B cell (primary cell): ENCODE measurements at regions not wholly inside any gene's neighbourhood (a gene's known extent, or its start where the extent isn't known, plus 50 kb on each side); places are given as distances from the start of the nearest gene placed in this dataset.

Experiments
- ATAC-seq: fragments of 200-7000 bp; cut with Tn5 transposase; one replicate; pipeline ENCODE4 v1.10.0; 2021; ENCODE audit warnings: low read depth, mild to moderate bottlenecking, moderate number of reproducible peaks, moderate library complexity
- CTCF ChIA-PET: fragments of 350-600 bp; sonication (Branson Sonifier 250); formaldehyde crosslinking; loops from one replicate; lab custom pipeline; 2021; ENCODE audit warnings: antibody characterized with exemption, inconsistent platforms; lab: Charles Lee
- POLR2A ChIA-PET: fragments of 350-600 bp; sonication (Branson Sonifier 250); formaldehyde crosslinking; loops from one replicate; lab custom pipeline; 2021; ENCODE audit warnings: antibody characterized with exemption; lab: Charles Lee
- DNase-seq: peaks from one replicate; pipeline ENCODE4 v3.0.0; 2013
- H2AFZ ChIP-seq: 2 replicates; pipeline ENCODE4 v1.6.1; 2012; ENCODE audit warnings: mild to moderate bottlenecking, low read depth, low read length; ENCODE audit not compliant: insufficient read depth, poor library complexity, severe bottlenecking
- H3K27ac ChIP-seq, 2 donors: 1 replicate in 1 of 2; 2 replicates in 1 of 2; pipeline ENCODE4 v1.5.1; 2012 to 2013; ENCODE audit warnings: low read length in 2 of 2, mild to moderate bottlenecking in 2 of 2, moderate library complexity in 1 of 2
- H3K27me3 ChIP-seq, 4 experiments: fragments of 200-600 bp in 1 of 4; sonication (generic) in 1 of 4; replicated peaks in 1 of 4; 1 replicate in 2 of 4; 2 replicates in 2 of 4; pipeline versions ENCODE4 v1.6.1 to v1.7.0; 2013 to 2016; ENCODE audit warnings: low read length in 3 of 4, mild to moderate bottlenecking in 2 of 4, mixed read lengths in 1 of 4, moderate library complexity in 1 of 4; ENCODE audit not compliant: insufficient read depth in 4 of 4, control insufficient read depth in 3 of 4; ENCODE audit errors: control extremely low read depth in 1 of 4
- H3K36me3 ChIP-seq, 2 experiments: replicated peaks in 1 of 2; 1 replicate in 1 of 2; 2 replicates in 1 of 2; pipeline versions ENCODE4 v1.6.1 to v1.7.1; 2013; ENCODE audit warnings: low read length in 1 of 2; ENCODE audit not compliant: insufficient read depth in 2 of 2, control insufficient read depth in 1 of 2; ENCODE audit errors: control extremely low read depth in 1 of 2, extremely low read depth in 1 of 2
- H3K4me1 ChIP-seq, 2 donors: fragments of 200-600 bp in 1 of 2; sonication (generic) in 1 of 2; 1 replicate in 1 of 2; 2 replicates in 1 of 2; pipeline versions ENCODE4 v1.5.1 to v1.6.1; 2013 to 2017; ENCODE audit warnings: low read length in 2 of 2; ENCODE audit not compliant: control insufficient read depth in 2 of 2, insufficient read depth in 2 of 2
- H3K4me2 ChIP-seq: replicated peaks from 2 replicates; pipeline ENCODE3; 2012; ENCODE audit warnings: mild to moderate bottlenecking, low read depth, low read length; ENCODE audit not compliant: poor library complexity, severe bottlenecking
- H3K4me3 ChIP-seq, 5 experiments: fragments of 200-600 bp in 1 of 5; sonication (generic) in 1 of 5; 1 replicate in 3 of 5; 2 replicates in 2 of 5; pipeline versions ENCODE4 v1.5.1 to v1.7.0; 2011 to 2016; ENCODE audit warnings: low read length in 4 of 5, mild to moderate bottlenecking in 4 of 5, low read depth in 2 of 5, control low read depth in 1 of 5, moderate library complexity in 1 of 5; ENCODE audit not compliant: insufficient read depth in 1 of 5; ENCODE audit errors: control extremely low read depth in 1 of 5, extremely low read depth in 1 of 5
- H3K79me2 ChIP-seq: fragments of 200-600 bp; sonication (generic); one replicate; pipeline ENCODE4 v1.6.0; 2016; ENCODE audit warnings: low read length; ENCODE audit not compliant: control insufficient read depth, insufficient read depth
- H3K9ac ChIP-seq: fragments of 200-600 bp; sonication (generic); 2 replicates; pipeline ENCODE4 v1.6.1; 2017; ENCODE audit warnings: mild to moderate bottlenecking, low read length, moderate library complexity
- H3K9me3 ChIP-seq, 3 donors: one replicate each; pipeline versions ENCODE4 v1.6.1 to v1.7.1; 2013; ENCODE audit warnings: low read length in 2 of 3; ENCODE audit not compliant: control insufficient read depth in 2 of 3, insufficient read depth in 1 of 3; ENCODE audit errors: control extremely low read depth in 1 of 3
- H4K20me1 ChIP-seq: 2 replicates; pipeline ENCODE4 v1.6.0; 2012; ENCODE audit warnings: mild to moderate bottlenecking, low read length; ENCODE audit not compliant: insufficient read depth, control insufficient read depth, poor library complexity, severe bottlenecking
- H3K27ac Mint-ChIP-seq: one replicate; pipeline ENCODE4 v1.8.0; 2021; ENCODE audit warnings: mixed read lengths
- H3K27me3 Mint-ChIP-seq: one replicate; pipeline ENCODE4 v1.8.0; 2021; ENCODE audit warnings: mixed read lengths
- H3K4me1 Mint-ChIP-seq: one replicate; pipeline ENCODE4 v1.8.0; 2021; ENCODE audit warnings: mixed read lengths
- H3K4me3 Mint-ChIP-seq: one replicate; pipeline ENCODE4 v1.8.0; 2021; ENCODE audit warnings: mixed read lengths
- H3K9me3 Mint-ChIP-seq: one replicate; pipeline ENCODE4 v1.8.0; 2022; ENCODE audit warnings: mixed read lengths; ENCODE audit not compliant: insufficient read depth
- CTCF ChIP-seq: fragments of 200-600 bp; IDR thresholded peaks from one replicate; pipeline ENCODE4 v1.8.0; 2022; ENCODE audit warnings: antibody characterized with exemption, mild to moderate bottlenecking
- EZH2 ChIP-seq: IDR thresholded peaks from 2 replicates; pipeline ENCODE4 v1.6.1; 2012; ENCODE audit warnings: borderline replicate concordance, low read depth, mild to moderate bottlenecking, moderate library complexity, low read length; ENCODE audit not compliant: insufficient read depth, poor library complexity, severe bottlenecking
- WGBS: methylation state at CpG from one replicate; pipeline ENCODE4 v1.1.5; 2013; ENCODE audit warnings: missing lambda C conversion rate; ENCODE audit not compliant: insufficient coverage; 5-methylcytosine and 5-hydroxymethylcytosine counted together
- intact Hi-C: fragments of 100-400 bp; cut with micrococcal nuclease; formaldehyde crosslinking; loops from one replicate; pipeline ENCODE4 v1.10.0; 2022

GRCh38 chr12:93151079-93151762, 222.1 kb upstream of the EEA1 start:
- H3K27me3 ChIP-seq = no peaks in the 10 kb centered on the region
- H3K27ac Mint-ChIP-seq = no peak overlapping the region
- no peaks in the 10 kb centered on the region for H3K4me1 Mint-ChIP-seq
- H3K9ac ChIP-seq = no peak overlapping the region
- H3K36me3 ChIP-seq = no peaks in the 10 kb centered on the region
- no peak overlapping the region for H3K4me3 ChIP-seq
- H3K4me3 Mint-ChIP-seq = no peak overlapping the region
- no peak overlapping the region for H3K27ac ChIP-seq
- H3K4me1 ChIP-seq = no peaks in the 10 kb centered on the region
- H3K79me2 ChIP-seq = no peaks in the 10 kb centered on the region
- POLR2A ChIA-PET = no interaction called here
- H3K9me3 ChIP-seq = no peaks in the 10 kb centered on the region
- intact Hi-C loops = no loop called here
- WGBS = 92% methylated on average over 1 of the region's 5 CpGs
- H3K27me3 Mint-ChIP-seq = no peaks in the 10 kb centered on the region
- DNase-seq = no peak
- no peak for ATAC-seq
- H3K4me2 ChIP-seq = no peak overlapping the region
- TF ChIP-seq EZH2 (no peak), CTCF (no peak)
- peaks cover 2% of the 10 kb centered on the region for H3K9me3 Mint-ChIP-seq
- CTCF ChIA-PET = no interaction called here
- no peaks in the 10 kb centered on the region for H4K20me1 ChIP-seq
- H2AFZ ChIP-seq = no peak overlapping the region

GRCh38 chr12:93152617-93153016, 223.5 kb upstream of the EEA1 start:
- ChIA-PET POLR2A (no interaction called here), CTCF (interaction anchor here (0.7 kb wide), 1 partner anchor 175 kb away, joined by 3 read pairs; no protein-coding TSS in a partner anchor)
- H3K4me2 ChIP-seq = no peak overlapping the region
- Mint-ChIP-seq H3K4me1 (no peaks in the 10 kb centered on the region), H3K9me3 (peaks cover 5% of the 10 kb centered on the region), H3K27ac (no peak overlapping the region), H3K27me3 (no peaks in the 10 kb centered on the region), H3K4me3 (no peak overlapping the region)
- TF ChIP-seq CTCF = no peak
- no peak for TF ChIP-seq EZH2
- DNase-seq = no peak
- 83% methylated on average over 1 of the region's 2 CpGs for whole genome bisulfite sequencing
- H2AFZ ChIP-seq = no peak overlapping the region
- H3K27me3 ChIP-seq = no peaks in the 10 kb centered on the region
- peaks cover 0 to 2% (median 2%) of the 10 kb centered on the region in 3 donors for H3K9me3 ChIP-seq
- ATAC-seq = no peak
- no peaks in the 10 kb centered on the region for H3K4me1 ChIP-seq
- H3K27ac ChIP-seq = no peak overlapping the region
- H3K36me3 ChIP-seq = no peaks in the 10 kb centered on the region
- intact Hi-C loops = no loop called here
- H4K20me1 ChIP-seq = no peaks in the 10 kb centered on the region
- H3K4me3 ChIP-seq = no peak overlapping the region
- H3K79me2 ChIP-seq = no peaks in the 10 kb centered on the region
- H3K9ac ChIP-seq = no peak overlapping the region
